ENCODE measurements at regions not wholly inside any gene's neighbourhood (a gene's known extent, or its start where the extent isn't known, plus 50 kb on each side); places are given as distances from the start of the nearest gene placed in this dataset.

GRCh38 chr1:244352156-244352830 is 99.4 kb downstream of the ADSS2 start:
- DNase-seq, result no peak

DNA sequence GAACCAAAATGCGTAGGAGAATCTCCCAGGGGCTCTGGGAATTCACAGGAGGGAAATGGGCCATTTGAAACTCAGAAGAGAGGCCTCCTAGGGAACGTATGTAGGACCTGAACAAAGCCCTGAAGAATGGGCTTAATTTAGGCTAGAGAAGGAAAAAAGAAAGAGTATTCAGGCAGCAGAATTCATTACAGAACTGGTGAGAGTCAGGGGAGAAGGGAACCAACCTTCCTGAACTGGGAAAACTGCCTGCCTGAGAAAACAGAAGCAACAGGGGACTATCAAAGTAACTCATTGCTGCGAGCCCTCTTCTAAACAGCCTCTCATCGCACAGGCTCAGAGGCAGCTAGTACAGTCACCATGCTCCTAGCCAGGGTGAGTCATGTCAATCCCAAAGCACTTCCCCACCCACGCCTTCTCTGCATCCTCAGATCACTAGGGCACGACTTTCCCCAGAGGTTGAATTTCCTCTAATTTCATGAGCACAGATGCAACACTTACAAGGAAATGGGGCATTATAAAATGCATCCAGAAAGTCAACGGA is 98.1 kb downstream of the ADSS2 start:
- DNase-seq, result peak; percentile 18 to 38

- no peak for DNase-seq
Observed at GRCh38 chr1:244354810-244355278, 96.9 kb downstream of the ADSS2 start.

GRCh38 chr1:244356376-244356775 is 95.3 kb downstream of the ADSS2 start:
- DNase-seq, result no peak
